GM12872 (cell line): ENCODE measurements at regions not wholly inside any gene's neighbourhood (a gene's known extent, or its start where the extent isn't known, plus 50 kb on each side); places are given as distances from the start of the nearest gene placed in this dataset.

Experiments used
- TF ChIP-seq, protein P1 (sequence below): IDR thresholded peaks from 3 replicates; pipeline ENCODE4 v1.5.1; 2011; ENCODE audit warnings: low read depth, mild to moderate bottlenecking, low read length, moderate library complexity; ENCODE audit not compliant: insufficient read depth

GRCh38 chr6:84568971-84569370 is 195.4 kb downstream of the TBX18 start:
- TF ChIP-seq, protein P1, sequence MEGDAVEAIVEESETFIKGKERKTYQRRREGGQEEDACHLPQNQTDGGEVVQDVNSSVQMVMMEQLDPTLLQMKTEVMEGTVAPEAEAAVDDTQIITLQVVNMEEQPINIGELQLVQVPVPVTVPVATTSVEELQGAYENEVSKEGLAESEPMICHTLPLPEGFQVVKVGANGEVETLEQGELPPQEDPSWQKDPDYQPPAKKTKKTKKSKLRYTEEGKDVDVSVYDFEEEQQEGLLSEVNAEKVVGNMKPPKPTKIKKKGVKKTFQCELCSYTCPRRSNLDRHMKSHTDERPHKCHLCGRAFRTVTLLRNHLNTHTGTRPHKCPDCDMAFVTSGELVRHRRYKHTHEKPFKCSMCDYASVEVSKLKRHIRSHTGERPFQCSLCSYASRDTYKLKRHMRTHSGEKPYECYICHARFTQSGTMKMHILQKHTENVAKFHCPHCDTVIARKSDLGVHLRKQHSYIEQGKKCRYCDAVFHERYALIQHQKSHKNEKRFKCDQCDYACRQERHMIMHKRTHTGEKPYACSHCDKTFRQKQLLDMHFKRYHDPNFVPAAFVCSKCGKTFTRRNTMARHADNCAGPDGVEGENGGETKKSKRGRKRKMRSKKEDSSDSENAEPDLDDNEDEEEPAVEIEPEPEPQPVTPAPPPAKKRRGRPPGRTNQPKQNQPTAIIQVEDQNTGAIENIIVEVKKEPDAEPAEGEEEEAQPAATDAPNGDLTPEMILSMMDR = no peak

- TF ChIP-seq, protein P1 = no peak
Observed at GRCh38 chr6:84560436-84561390, 203.7 kb downstream of the TBX18 start.

- TF ChIP-seq, protein P1 = no peak
Observed at GRCh38 chr6:84556541-84557335, 207.7 kb downstream of the TBX18 start.

GRCh38 chr6:84554706-84555105 is 209.7 kb downstream of the TBX18 start:
- TF ChIP-seq, protein P1 = no peak

GRCh38 chr6:84554074-84554473 is 210.3 kb downstream of the TBX18 start:
- TF ChIP-seq, protein P1 = no peak

GRCh38 chr6:84553527-84553926 is 210.9 kb downstream of the TBX18 start:
- TF ChIP-seq, protein P1 = no peak

DNA sequence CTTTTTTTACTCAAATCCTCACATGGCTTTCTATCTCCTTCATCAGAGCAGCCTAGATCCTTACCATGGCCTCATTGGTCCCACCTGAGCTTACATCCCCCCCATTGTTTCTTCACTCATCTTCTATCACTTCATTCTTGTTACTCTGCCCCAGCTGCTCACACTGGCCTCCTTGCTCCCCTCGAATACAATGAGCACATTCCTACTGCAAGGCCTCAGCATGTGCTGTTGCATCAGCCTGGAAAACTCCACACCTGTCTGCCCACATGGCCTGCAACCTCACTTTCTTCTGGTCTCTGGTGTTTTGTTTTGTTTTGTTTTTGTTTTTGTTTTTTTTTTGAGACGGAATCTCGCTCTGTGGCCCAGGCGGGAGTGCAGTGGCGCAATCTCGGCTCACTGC is 212.6 kb downstream of the TBX18 start:
- TF ChIP-seq, protein P1 = no peak
